MM.1S (cell line): ENCODE measurements at regions not wholly inside any gene's neighbourhood (a gene's known extent, or its start where the extent isn't known, plus 50 kb on each side); places are given as distances from the start of the nearest gene placed in this dataset.

Experiments used
- DNase-seq: peaks from one replicate; pipeline ENCODE4 v3.0.0-alpha.2; 2015
- H2AFZ ChIP-seq: fragments of 300-600 bp; sonication (generic); 2 replicates; pipeline ENCODE4 v1.6.0; 2016; ENCODE audit warnings: antibody characterized with exemption, low read length
- H3F3A ChIP-seq: fragments of 300-600 bp; sonication (generic); 2 replicates; pipeline ENCODE4 v1.6.1; 2016; ENCODE audit warnings: mild to moderate bottlenecking, antibody characterized with exemption, low read length, moderate library complexity, mixed read lengths; ENCODE audit not compliant: insufficient read depth
- H3K27ac ChIP-seq: fragments of 300-600 bp; sonication (generic); 2 replicates; pipeline ENCODE4 v1.5.1; 2016; ENCODE audit warnings: mild to moderate bottlenecking, low read length
- H3K27me3 ChIP-seq: fragments of 300-600 bp; sonication (generic); replicated peaks from 2 replicates; pipeline ENCODE4 v1.6.0; 2016; ENCODE audit warnings: low read length; ENCODE audit not compliant: insufficient read depth
- H3K36me3 ChIP-seq: fragments of 300-600 bp; sonication (generic); replicated peaks from 2 replicates; pipeline ENCODE4 v1.6.1; 2016; ENCODE audit warnings: mild to moderate bottlenecking, low read length, mixed read lengths; ENCODE audit not compliant: insufficient read depth
- H3K4me1 ChIP-seq: fragments of 300-600 bp; sonication (generic); 2 replicates; pipeline ENCODE4 v1.6.1; 2016; ENCODE audit warnings: low read length, mixed read lengths
- H3K4me2 ChIP-seq: fragments of 300-600 bp; sonication (generic); 2 replicates; pipeline ENCODE4 v1.6.0; 2016; ENCODE audit warnings: low read depth, low read length
- H3K4me3 ChIP-seq: fragments of 300-600 bp; sonication (generic); 2 replicates; pipeline ENCODE4 v1.5.1; 2016; ENCODE audit warnings: low read length, mixed read lengths
- H3K79me2 ChIP-seq: fragments of 300-600 bp; sonication (generic); 2 replicates; pipeline ENCODE4 v1.6.1; 2016; ENCODE audit warnings: mixed run types, low read length, mixed read lengths
- H3K9ac ChIP-seq: fragments of 300-600 bp; sonication (generic); 2 replicates; pipeline ENCODE4 v1.6.1; 2016; ENCODE audit warnings: low read length, mixed read lengths
- H3K9me2 ChIP-seq: fragments of 300-600 bp; sonication (generic); replicated peaks from 2 replicates; pipeline ENCODE4 v1.6.1; 2016; ENCODE audit warnings: mild to moderate bottlenecking, low read length, mixed read lengths; ENCODE audit not compliant: insufficient read depth
- H3K9me3 ChIP-seq: fragments of 300-600 bp; sonication (generic); replicated peaks from 2 replicates; pipeline ENCODE4 v1.6.1; 2016; ENCODE audit warnings: mild to moderate bottlenecking, low read length, mixed read lengths; ENCODE audit not compliant: insufficient read depth
- H4K20me1 ChIP-seq: fragments of 300-600 bp; sonication (generic); 2 replicates; pipeline ENCODE4 v1.6.1; 2016; ENCODE audit warnings: mild to moderate bottlenecking, low read length, moderate library complexity, mixed read lengths; ENCODE audit not compliant: insufficient read depth
- CTCF ChIP-seq: fragments of 300-600 bp; sonication (generic); IDR thresholded peaks from 2 replicates; pipeline ENCODE4 v1.5.1; 2016; ENCODE audit warnings: antibody characterized with exemption, low read length, mixed read lengths
- EZH2 ChIP-seq: fragments of 300-600 bp; sonication (generic); optimal IDR thresholded peaks from 2 replicates; pipeline ENCODE3; 2017; ENCODE audit warnings: low read depth, mild to moderate bottlenecking, antibody characterized with exemption, low read length, mixed read lengths
- EZH2phosphoT487 ChIP-seq: fragments of 300-600 bp; sonication (generic); IDR thresholded peaks from 2 replicates; pipeline ENCODE4 v1.6.1; 2018; ENCODE audit warnings: antibody characterized with exemption, low read length

- Histone ChIP-seq H3K27ac (no peak overlapping the region), H3K9ac (no peak overlapping the region), H3K4me2 (no peak overlapping the region), H4K20me1 (no peaks in the 10 kb centered on the region), H3K9me3 (no peaks in the 10 kb centered on the region), H3K4me1 (no peaks in the 10 kb centered on the region), H3K4me3 (no peak overlapping the region), H3K79me2 (no peaks in the 10 kb centered on the region), H3K27me3 (no peaks in the 10 kb centered on the region), H2AFZ (no peak overlapping the region), H3K9me2 (no peaks in the 10 kb centered on the region), H3K36me3 (no peaks in the 10 kb centered on the region), H3F3A (no peaks in the 10 kb centered on the region)
- no peak for TF ChIP-seq EZH2phosphoT487
- TF ChIP-seq CTCF: no peak
- DNase-seq: no peak
Observed at GRCh38 chr6:81863123-81863522, 110.6 kb upstream of the TENT5A start.

- Histone ChIP-seq H3K4me3 (no peak overlapping the region), H3K27me3 (no peaks in the 10 kb centered on the region), H3K9me2 (no peaks in the 10 kb centered on the region), H3F3A (no peaks in the 10 kb centered on the region), H3K79me2 (no peaks in the 10 kb centered on the region), H3K27ac (no peak overlapping the region), H3K36me3 (no peaks in the 10 kb centered on the region), H2AFZ (no peak overlapping the region), H3K4me1 (no peaks in the 10 kb centered on the region), H3K9me3 (no peaks in the 10 kb centered on the region), H3K9ac (no peak overlapping the region), H4K20me1 (no peaks in the 10 kb centered on the region), H3K4me2 (no peak overlapping the region)
- TF ChIP-seq EZH2 (no peak), CTCF (no peak), EZH2phosphoT487 (no peak)
- DNase-seq: no peak
Observed at GRCh38 chr6:81861281-81861680, 108.8 kb upstream of the TENT5A start.

GRCh38 chr6:81859884-81860283 is 107.4 kb upstream of the TENT5A start:
- no peaks in the 10 kb centered on the region for H3K9me3 ChIP-seq
- H3F3A ChIP-seq: no peaks in the 10 kb centered on the region
- H3K27ac ChIP-seq: no peak overlapping the region
- H3K4me3 ChIP-seq: no peak overlapping the region
- no peaks in the 10 kb centered on the region for H4K20me1 ChIP-seq
- no peak overlapping the region for H3K9ac ChIP-seq
- H3K36me3 ChIP-seq: no peaks in the 10 kb centered on the region
- no peaks in the 10 kb centered on the region for H3K27me3 ChIP-seq
- H3K79me2 ChIP-seq: no peaks in the 10 kb centered on the region
- no peak overlapping the region for H2AFZ ChIP-seq
- H3K4me2 ChIP-seq: no peak overlapping the region
- TF ChIP-seq EZH2 (no peak), CTCF (no peak), EZH2phosphoT487 (no peak)
- H3K4me1 ChIP-seq: no peaks in the 10 kb centered on the region
- no peak for DNase-seq
- no peaks in the 10 kb centered on the region for H3K9me2 ChIP-seq

GRCh38 chr6:81857812-81858211 is 105.3 kb upstream of the TENT5A start:
- no peaks in the 10 kb centered on the region for H3K79me2 ChIP-seq
- H3K27ac ChIP-seq: no peak overlapping the region
- H3K36me3 ChIP-seq: no peaks in the 10 kb centered on the region
- DNase-seq: no peak
- no peak overlapping the region for H3K4me3 ChIP-seq
- H2AFZ ChIP-seq: no peak overlapping the region
- no peaks in the 10 kb centered on the region for H4K20me1 ChIP-seq
- no peaks in the 10 kb centered on the region for H3F3A ChIP-seq
- no peaks in the 10 kb centered on the region for H3K4me1 ChIP-seq
- H3K27me3 ChIP-seq: no peaks in the 10 kb centered on the region
- no peaks in the 10 kb centered on the region for H3K9me2 ChIP-seq
- H3K4me2 ChIP-seq: no peak overlapping the region
- no peaks in the 10 kb centered on the region for H3K9me3 ChIP-seq
- TF ChIP-seq EZH2: no peak
- TF ChIP-seq EZH2phosphoT487: no peak
- TF ChIP-seq CTCF: no peak
- no peak overlapping the region for H3K9ac ChIP-seq
